Mesothelial cell of epicardium (in vitro differentiated cells): ENCODE measurements at regions not wholly inside any gene's neighbourhood (a gene's known extent, or its start where the extent isn't known, plus 50 kb on each side); places are given as distances from the start of the nearest gene placed in this dataset.

Experiments used
- DNase-seq, 2 experiments: peaks; one replicate each; pipeline ENCODE4 v3.0.0; 2021; ENCODE audit warnings: low spot score in 2 of 2; ENCODE audit not compliant: unreplicated experiment in 2 of 2
- H3K27ac Mint-ChIP-seq: 2 replicates; pipeline ENCODE4 v1.8.0; 2021; ENCODE audit warnings: mixed read lengths
- H3K27me3 Mint-ChIP-seq: 2 replicates; pipeline ENCODE4 v1.8.0; 2021; ENCODE audit warnings: low read depth, mixed read lengths
- H3K36me3 Mint-ChIP-seq: 2 replicates; pipeline ENCODE4 v1.8.0; 2021; ENCODE audit warnings: mixed read lengths
- H3K4me1 Mint-ChIP-seq: 2 replicates; pipeline ENCODE4 v1.8.0; 2021; ENCODE audit warnings: mixed read lengths
- H3K4me3 Mint-ChIP-seq: 2 replicates; pipeline ENCODE4 v1.8.0; 2021; ENCODE audit warnings: mild to moderate bottlenecking, moderate library complexity, mixed read lengths
- H3K9me3 Mint-ChIP-seq: 2 replicates; pipeline ENCODE4 v1.8.0; 2021; ENCODE audit warnings: mixed read lengths
- CTCF ChIP-seq: fragments of 200-600 bp; sonication (generic); IDR thresholded peaks from one replicate; pipeline ENCODE4 v1.5.0; 2021; ENCODE audit warnings: antibody characterized with exemption; ENCODE audit not compliant: unreplicated experiment

DNA sequence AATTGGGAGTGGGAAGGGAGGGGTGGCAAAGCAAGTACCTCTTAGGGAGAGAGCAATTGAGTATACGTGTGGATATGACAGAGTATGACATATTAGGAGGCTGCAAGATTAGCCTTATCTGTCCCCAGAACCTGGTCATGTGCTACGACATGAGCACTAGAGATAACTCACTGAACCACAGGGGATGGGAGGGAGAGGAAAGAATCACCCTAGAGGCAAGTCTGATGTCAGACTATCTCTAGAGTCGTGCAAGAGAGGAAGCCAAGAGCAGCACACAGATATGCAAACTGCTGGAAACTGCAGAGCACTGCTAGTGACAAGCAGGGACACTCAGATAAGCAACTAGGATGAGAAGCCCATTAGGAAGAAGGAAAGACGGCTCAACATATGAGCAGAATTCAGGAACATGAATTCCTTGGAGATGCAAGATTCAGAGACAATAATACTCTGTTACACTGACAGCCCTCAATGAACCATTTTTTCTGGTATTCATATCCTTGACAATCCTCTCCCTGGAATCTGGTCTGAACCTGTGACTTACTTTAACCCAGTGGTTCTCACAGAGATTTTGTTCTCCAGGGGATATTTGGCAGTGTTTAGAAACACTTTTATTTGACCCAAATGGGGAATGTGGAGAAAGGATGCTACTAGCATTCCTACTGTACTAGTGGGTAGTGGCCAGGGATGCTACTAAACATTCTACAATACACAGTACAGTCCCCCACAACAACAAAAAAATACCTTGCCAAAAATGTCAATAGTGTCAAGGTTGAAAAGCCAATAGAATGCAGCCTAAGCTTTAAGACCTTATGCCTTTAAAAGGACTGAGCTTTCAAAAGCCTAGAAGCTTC is 84.0 kb upstream of the BMP2K start:
- no peaks in the 10 kb centered on the region for H3K27me3 Mint-ChIP-seq
- no peaks in the 10 kb centered on the region for H3K9me3 Mint-ChIP-seq
- no peak overlapping the region for H3K4me3 Mint-ChIP-seq
- no peaks in the 10 kb centered on the region for H3K36me3 Mint-ChIP-seq
- DNase-seq: no peak
- H3K27ac Mint-ChIP-seq: no peak overlapping the region
- H3K4me1 Mint-ChIP-seq: peaks cover 11% of the 10 kb centered on the region
- TF ChIP-seq CTCF: no peak

- Mint-ChIP-seq H3K4me3 (no peak overlapping the region), H3K4me1 (peaks cover 11% of the 10 kb centered on the region), H3K27me3 (no peaks in the 10 kb centered on the region), H3K9me3 (no peaks in the 10 kb centered on the region), H3K36me3 (no peaks in the 10 kb centered on the region), H3K27ac (no peak overlapping the region)
- DNase-seq: no peak
- TF ChIP-seq CTCF: no peak
These were observed 83.4 kb upstream of the BMP2K start for GRCh38 chr4:78692822-78693170.

DNA sequence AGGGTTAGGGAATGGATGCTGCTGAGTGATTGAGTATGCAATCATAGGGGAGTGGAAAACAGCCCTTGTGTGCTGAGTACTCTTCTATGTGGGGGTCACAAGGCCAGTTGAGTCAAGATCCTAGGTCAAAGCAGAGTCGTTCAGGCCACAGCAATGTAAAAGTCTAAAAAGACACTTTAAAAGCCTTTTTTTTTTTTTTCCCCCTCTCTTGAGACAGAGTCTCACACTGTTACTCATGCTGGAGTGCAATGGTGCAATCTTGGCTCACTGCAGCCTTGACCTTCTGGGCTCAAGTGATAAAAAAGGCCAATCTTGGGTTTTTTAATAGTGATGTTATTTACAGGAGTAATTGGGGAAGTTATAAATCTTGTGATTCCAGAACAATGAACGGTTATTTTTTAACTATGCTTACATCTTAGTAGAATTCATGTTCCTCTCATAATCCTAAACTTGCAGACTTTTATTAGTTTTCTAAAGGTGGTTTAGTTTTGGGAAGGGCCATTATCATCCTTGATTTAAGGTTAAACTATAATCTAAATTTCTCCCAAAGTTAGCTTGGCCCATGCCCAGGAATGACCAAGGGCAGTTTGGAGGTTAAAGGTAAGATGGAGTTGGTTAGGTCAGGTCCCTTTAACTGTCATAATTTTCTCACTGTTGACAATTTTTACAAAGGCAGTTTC is 82.2 kb upstream of the BMP2K start:
- peaks cover 11% of the 10 kb centered on the region for H3K4me1 Mint-ChIP-seq
- no peaks in the 10 kb centered on the region for H3K27me3 Mint-ChIP-seq
- DNase-seq: no peak
- no peak for TF ChIP-seq CTCF
- no peak overlapping the region for H3K4me3 Mint-ChIP-seq
- H3K36me3 Mint-ChIP-seq: no peaks in the 10 kb centered on the region
- no peak overlapping the region for H3K27ac Mint-ChIP-seq
- H3K9me3 Mint-ChIP-seq: no peaks in the 10 kb centered on the region

GRCh38 chr4:78694457-78694787 is 81.7 kb upstream of the BMP2K start:
- Mint-ChIP-seq H3K36me3 (no peaks in the 10 kb centered on the region), H3K4me3 (no peak overlapping the region), H3K9me3 (no peaks in the 10 kb centered on the region), H3K4me1 (peaks cover 11% of the 10 kb centered on the region), H3K27ac (no peak overlapping the region), H3K27me3 (no peaks in the 10 kb centered on the region)
- TF ChIP-seq CTCF: no peak
- no peak for DNase-seq

GRCh38 chr4:78695910-78696309 is 80.2 kb upstream of the BMP2K start:
- Mint-ChIP-seq H3K9me3 (no peaks in the 10 kb centered on the region), H3K27me3 (no peaks in the 10 kb centered on the region), H3K36me3 (no peaks in the 10 kb centered on the region), H3K4me3 (no peak overlapping the region), H3K27ac (no peak overlapping the region), H3K4me1 (peaks cover 11% of the 10 kb centered on the region)
- no peak for DNase-seq
- TF ChIP-seq CTCF: no peak
